GM10266 (cell line): ENCODE measurements at regions not wholly inside any gene's neighbourhood (a gene's known extent, or its start where the extent isn't known, plus 50 kb on each side); places are given as distances from the start of the nearest gene placed in this dataset.

ENCODE experiments used
- DNase-seq: peaks from one replicate; pipeline ENCODE4 v3.0.0; 2012; ENCODE audit errors: extremely low spot score
- TF ChIP-seq, protein P1 (sequence below): IDR thresholded peaks from 2 replicates; pipeline ENCODE4 v1.5.1; 2012; ENCODE audit warnings: mild to moderate bottlenecking, low read depth; ENCODE audit not compliant: control insufficient read depth, insufficient read depth; ENCODE audit errors: missing control alignments

DNA sequence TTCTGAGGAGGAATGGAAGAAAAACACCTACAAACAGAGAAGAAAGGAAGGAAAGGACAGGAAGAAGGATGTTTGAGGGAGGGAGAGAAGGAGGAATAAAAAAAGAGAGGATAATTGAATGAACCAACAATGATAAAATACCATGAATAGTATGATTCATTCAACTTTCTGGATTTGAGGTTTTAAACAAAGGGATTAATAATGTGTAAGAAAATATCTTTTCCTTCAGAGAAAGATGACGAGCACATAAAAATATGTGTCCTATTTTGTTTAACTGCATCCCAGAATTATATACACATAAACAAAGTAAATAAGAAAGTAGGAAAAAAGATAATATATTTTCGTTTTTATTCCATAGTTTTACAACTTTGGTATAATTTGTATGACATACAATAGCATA is 1380.4 kb downstream of the STIM2 start:
- no peak for DNase-seq
- TF ChIP-seq, protein P1, sequence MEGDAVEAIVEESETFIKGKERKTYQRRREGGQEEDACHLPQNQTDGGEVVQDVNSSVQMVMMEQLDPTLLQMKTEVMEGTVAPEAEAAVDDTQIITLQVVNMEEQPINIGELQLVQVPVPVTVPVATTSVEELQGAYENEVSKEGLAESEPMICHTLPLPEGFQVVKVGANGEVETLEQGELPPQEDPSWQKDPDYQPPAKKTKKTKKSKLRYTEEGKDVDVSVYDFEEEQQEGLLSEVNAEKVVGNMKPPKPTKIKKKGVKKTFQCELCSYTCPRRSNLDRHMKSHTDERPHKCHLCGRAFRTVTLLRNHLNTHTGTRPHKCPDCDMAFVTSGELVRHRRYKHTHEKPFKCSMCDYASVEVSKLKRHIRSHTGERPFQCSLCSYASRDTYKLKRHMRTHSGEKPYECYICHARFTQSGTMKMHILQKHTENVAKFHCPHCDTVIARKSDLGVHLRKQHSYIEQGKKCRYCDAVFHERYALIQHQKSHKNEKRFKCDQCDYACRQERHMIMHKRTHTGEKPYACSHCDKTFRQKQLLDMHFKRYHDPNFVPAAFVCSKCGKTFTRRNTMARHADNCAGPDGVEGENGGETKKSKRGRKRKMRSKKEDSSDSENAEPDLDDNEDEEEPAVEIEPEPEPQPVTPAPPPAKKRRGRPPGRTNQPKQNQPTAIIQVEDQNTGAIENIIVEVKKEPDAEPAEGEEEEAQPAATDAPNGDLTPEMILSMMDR, result no peak

DNA sequence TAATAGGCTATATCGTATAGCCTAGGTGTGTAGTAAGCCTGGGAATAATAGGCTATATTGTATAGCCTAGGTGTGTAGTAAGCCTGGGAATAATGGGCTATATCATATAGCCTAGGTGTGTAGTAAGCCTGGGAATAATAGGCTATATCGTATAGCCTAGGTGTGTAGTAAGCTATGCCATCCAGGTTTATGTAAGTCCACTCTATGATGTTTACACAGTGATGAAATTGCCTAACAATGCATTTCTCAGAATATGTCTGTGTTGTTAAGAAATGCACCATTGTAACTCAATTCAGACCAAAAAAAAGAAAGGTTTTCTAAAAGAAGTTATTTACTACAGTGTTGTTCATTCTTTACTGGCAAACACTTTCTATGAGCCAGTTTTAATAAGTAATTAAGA is 1387.2 kb downstream of the STIM2 start:
- DNase-seq, result no peak
- TF ChIP-seq, protein P1, result no peak

DNA sequence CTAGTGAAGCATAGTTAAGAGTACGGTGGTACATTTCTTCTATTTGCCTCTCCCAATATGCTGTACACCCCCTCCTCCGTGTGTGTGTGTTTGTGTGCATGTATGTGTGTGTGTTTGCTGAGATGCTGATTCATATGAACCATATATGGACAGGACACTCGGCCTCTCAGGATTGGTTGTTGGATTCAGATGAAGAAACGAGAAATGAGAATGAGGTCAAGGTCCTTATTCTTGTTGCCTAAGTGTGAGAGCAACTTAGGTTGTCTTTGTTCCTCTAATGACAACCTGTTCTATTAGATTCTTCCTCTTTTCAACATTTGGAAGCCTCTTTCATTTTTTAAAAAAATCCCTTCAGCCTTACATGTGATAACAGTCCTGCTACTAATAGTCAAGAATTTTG is 1387.6 kb downstream of the STIM2 start:
- no peak for DNase-seq
- TF ChIP-seq, protein P1, result no peak

DNA sequence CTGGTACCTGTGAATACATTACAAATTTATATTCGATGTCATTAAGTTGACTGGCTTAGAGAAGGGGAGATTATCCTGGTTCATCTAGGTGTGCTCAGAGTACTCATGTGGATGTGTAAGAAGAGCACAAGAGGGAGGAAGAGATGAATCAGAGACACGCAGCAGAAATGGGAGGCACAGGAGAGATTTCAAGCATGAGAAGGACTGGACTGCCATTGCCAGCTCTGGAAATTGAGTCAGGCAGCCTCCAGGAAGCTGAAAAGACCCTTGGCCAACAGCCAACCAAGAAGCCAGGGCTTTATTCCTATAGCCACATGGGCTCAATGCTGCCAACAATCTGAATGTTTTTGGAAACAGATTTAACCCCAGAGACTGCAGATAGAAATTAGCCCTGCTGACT is 1390.0 kb downstream of the STIM2 start:
- no peak for DNase-seq
- TF ChIP-seq, protein P1, result no peak

DNA sequence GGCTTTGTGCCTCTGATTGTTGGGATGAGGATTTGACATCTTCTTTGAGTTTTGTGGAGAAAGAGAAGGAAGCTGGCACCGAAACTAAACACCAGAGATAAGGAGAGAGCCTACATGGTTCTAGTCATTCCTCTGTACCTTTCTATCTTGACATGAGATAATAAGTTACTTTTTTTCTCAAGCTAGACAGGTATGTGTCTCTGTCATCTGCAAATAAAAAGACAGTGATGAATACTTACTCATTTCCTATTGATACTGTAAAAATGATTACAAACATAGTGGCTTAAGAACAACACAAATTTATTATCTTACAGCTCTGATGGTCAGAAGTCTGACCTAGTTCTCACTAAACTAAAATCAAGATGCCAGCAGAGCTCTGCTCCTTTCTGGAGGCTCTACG is 1391.2 kb downstream of the STIM2 start:
- TF ChIP-seq, protein P1, result no peak
- DNase-seq, result no peak

DNA sequence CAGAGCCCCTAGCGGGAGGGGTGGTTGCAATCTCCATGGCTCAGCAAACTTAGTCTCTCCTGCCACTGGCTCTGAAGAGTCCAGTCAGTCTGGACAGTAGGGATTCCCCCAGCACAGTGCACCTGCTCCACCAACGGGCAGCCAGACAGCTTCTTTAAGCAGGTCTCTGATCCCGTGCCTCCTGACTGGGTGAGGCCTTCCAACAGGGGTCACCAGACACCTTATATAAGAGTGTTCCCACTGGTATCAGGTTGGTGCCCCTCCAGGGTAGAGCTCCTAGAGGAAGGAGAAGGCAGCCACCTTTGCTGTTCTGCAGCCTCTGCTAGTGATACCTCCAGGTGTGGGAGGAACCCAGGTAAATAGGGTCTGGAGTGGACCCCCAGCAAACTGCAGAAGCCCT is 1393.4 kb downstream of the STIM2 start:
- no peak for DNase-seq
- TF ChIP-seq, protein P1, result no peak

DNA sequence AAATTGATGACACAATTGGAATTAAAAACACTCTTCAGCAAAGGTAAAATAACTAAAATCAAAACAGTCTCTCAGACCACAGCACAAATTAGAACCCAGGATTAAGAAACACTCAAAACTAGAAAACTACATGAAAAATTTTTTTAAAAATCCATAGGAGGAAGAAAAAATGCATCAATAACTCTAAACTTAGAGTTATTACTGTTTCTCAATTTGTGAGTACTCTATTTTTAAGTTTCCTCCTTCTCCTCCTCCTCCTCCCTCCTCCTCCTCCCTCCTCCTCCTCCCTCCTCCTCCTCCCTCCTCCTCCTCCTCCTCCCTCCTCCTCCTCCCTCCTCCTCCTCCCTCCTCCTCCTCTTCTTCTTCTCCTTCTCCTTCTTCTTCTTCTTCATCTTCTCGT is 1395.7 kb downstream of the STIM2 start:
- TF ChIP-seq, protein P1, result no peak
- DNase-seq, result no peak

DNA sequence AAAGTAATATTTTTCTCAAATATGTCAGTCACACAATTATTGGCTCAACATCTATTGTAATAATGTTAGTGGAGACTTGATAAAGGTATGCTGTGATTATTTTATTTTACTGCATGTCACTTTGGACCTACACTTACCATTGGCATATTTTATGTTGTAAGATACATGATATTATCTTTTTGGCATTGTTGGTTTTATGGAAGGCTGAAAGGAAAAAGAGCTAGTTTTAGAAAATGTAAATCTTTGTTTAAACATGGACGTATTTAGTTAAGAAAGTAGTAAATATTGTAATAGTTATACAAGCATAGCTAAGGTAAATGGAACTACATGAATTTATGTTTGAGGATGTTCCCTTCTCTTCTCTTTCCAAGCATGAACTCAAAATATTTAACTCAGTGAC is 1399.3 kb downstream of the STIM2 start:
- TF ChIP-seq, protein P1, result no peak
- DNase-seq, result no peak
